ENCODE measurements at regions not wholly inside any gene's neighbourhood (a gene's known extent, or its start where the extent isn't known, plus 50 kb on each side); places are given as distances from the start of the nearest gene placed in this dataset.

DNA sequence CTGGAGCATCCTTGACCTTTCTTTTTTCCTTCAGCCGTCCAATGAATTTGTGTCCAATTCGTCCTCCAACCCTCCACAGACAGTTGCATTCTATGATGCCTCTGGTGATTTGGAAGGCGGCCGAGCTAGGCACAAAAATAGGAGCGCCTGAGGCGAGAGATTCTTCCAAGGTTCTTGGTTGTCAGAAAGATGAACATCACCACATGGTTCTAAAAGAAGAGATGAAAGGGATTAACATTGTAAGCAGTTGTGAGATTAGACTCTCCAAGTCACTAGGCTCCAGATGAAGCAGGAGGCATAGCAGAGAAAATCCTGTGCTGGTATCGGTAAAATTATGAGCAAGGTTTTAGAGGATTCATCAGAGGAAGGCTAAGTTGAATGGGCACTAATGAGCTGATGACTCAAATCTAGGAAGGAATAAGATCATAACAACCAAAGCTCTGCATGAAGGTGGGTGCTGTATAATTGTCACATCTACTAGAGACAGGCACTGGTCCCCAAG, 75.4 kb upstream of the MAP4K3 start:
- no peak for DNase-seq (ENCODE audit: low read depth, low spot score)
- no peak overlapping the region for H3K4me3 ChIP-seq (ENCODE audit: low read depth, low read length)
- in situ Hi-C loops (cut with HindIII; ENCODE audit: low sequenced_read_pairs): no loop called here
- TF ChIP-seq, protein P1, sequence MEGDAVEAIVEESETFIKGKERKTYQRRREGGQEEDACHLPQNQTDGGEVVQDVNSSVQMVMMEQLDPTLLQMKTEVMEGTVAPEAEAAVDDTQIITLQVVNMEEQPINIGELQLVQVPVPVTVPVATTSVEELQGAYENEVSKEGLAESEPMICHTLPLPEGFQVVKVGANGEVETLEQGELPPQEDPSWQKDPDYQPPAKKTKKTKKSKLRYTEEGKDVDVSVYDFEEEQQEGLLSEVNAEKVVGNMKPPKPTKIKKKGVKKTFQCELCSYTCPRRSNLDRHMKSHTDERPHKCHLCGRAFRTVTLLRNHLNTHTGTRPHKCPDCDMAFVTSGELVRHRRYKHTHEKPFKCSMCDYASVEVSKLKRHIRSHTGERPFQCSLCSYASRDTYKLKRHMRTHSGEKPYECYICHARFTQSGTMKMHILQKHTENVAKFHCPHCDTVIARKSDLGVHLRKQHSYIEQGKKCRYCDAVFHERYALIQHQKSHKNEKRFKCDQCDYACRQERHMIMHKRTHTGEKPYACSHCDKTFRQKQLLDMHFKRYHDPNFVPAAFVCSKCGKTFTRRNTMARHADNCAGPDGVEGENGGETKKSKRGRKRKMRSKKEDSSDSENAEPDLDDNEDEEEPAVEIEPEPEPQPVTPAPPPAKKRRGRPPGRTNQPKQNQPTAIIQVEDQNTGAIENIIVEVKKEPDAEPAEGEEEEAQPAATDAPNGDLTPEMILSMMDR (IDR thresholded peaks at IDR 0.05; ENCODE audit: low read depth, low read length): no peak

DNA sequence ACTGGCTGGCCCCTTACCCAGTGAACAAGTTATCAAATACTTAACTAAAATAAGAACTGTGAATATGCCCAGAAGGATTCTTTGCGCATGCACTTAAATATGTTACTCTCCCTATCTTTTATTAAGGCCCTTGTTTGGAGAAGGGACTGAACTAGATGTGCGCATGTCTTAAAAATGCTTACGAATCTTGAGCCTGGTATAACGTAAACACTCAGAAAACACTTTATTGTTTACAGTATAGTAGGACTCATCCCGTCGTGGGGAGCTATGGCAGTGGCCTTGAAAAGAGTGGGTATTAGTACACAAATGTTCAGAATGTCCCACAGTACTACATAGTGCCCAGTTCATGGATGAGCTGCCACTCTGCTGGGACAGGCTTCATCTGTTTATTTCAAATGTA, 75.9 kb upstream of the MAP4K3 start:
- H3K4me3 ChIP-seq (ENCODE audit: low read depth, low read length): no peak overlapping the region
- in situ Hi-C loops (cut with HindIII; ENCODE audit: low sequenced_read_pairs): no loop called here
- no peak for DNase-seq (ENCODE audit: low read depth, low spot score)
- TF ChIP-seq, protein P1 (IDR thresholded peaks at IDR 0.05; ENCODE audit: low read depth, low read length): no peak

DNA sequence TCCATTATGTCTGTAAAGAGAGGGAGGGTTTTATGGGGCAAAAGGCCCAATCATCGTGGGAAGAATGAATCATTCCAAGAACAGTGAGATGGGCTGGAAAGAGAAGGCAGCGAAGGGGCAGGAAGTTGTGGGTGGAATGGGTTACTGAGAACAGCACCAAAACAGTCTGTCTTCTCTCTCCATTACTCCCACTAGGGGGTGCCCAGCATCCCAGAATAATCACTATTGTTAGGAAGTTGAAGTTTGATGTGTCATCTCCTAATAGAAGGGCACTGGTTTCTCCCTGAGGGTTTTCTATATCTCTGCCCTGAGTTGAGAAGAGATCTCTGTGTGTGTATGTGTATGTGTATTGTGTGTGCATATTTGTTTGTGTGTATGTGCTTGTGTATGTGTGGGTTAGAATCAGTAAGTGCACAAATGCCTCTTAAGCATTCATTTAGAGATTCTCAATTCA, 76.6 kb upstream of the MAP4K3 start:
- in situ Hi-C loops (cut with HindIII; ENCODE audit: low sequenced_read_pairs): no loop called here
- no peak overlapping the region for H3K4me3 ChIP-seq (ENCODE audit: low read depth, low read length)
- TF ChIP-seq, protein P1 (IDR thresholded peaks at IDR 0.05; ENCODE audit: low read depth, low read length): peak; percentile 77
- peak; percentile 96 for DNase-seq (ENCODE audit: low read depth, low spot score)

DNA sequence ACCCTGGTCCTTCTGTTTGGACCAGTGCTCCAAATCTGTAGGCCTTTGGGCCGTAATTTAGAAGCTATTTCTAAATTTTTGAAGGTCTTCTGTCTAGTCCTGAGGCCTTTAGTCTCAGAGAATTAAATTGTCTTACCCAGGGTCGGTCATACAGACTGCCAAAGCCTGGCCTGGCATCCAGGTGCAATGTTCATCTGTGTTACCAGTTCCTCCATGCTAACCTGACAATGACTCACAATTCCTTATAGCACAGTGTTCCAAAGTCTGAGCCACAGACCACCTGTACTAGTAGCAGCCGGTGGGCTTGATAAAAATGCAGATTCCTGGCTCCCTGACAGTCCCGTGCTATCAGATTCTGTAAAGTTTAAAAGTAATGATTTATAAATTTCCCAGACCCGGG, 77.7 kb upstream of the MAP4K3 start:
- in situ Hi-C loops (cut with HindIII; ENCODE audit: low sequenced_read_pairs): no loop called here
- H3K4me3 ChIP-seq (ENCODE audit: low read depth, low read length): no peak overlapping the region
- TF ChIP-seq, protein P1 (IDR thresholded peaks at IDR 0.05; ENCODE audit: low read depth, low read length): no peak
- DNase-seq (ENCODE audit: low read depth, low spot score): no peak

DNA sequence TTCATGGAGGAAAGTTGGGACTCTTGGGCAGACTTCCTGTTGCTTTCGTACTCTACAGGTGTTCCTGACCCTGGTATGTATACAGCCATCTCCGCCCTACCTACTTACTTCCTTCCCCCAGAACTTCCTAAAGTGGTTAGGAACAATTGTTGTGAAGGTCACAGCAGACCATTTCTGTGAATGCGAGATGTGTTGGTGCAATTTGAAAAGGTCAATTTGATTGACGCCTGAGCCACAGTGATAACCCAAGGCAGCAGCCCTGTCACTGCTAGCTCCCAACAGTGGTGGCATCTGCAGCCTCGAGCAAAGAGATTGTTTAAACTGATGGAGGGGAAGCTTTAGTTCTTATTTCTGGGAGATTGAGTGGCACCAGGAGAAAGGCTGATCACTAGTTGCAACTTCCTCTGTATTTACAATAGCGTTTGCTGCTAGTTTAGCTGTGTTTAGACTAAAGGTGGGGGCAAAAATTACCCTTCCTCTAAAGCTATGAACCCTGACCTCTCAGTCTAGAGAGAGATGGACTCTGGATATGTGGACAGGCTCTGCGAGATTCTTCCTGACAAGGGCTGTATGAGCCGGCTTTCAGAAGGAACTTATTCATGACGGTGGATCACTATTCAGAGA, 78.3 kb upstream of the MAP4K3 start:
- no peak overlapping the region for H3K4me3 ChIP-seq (ENCODE audit: low read depth, low read length)
- in situ Hi-C loops (cut with HindIII; ENCODE audit: low sequenced_read_pairs): no loop called here
- no peak for DNase-seq (ENCODE audit: low read depth, low spot score)
- TF ChIP-seq, protein P1 (IDR thresholded peaks at IDR 0.05; ENCODE audit: low read depth, low read length): no peak

DNA sequence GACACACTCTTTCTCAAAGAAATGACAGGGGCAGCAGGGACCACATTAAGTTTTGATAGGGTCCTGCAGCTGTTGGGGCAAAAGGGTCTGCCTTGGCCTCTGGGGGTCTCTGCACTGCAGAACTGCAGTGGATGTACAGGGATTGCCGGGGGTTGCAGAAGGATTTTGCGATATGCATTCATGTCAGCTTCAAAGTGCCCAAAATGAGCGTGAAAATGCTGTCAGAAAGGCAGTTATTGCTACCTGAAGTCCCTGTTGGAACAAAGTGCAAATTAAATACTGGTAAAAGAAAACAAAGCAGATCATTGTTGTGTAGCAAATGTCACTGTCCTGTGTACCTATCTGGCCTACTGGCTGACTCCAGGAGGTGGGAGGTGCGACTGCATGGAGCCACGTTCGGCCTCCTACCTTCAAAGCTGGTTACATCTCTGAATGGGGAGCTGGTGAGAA, 78.8 kb upstream of the MAP4K3 start:
- TF ChIP-seq, protein P1 (IDR thresholded peaks at IDR 0.05; ENCODE audit: low read depth, low read length): no peak
- no peak for DNase-seq (ENCODE audit: low read depth, low spot score)
- in situ Hi-C loops (cut with HindIII; ENCODE audit: low sequenced_read_pairs): no loop called here

More for the DNA sequence above, 78.8 kb upstream of the MAP4K3 start:
- no peak overlapping the region for H3K4me3 ChIP-seq (ENCODE audit: low read depth, low read length)
